Panc1 (cell line): ENCODE measurements at regions not wholly inside any gene's neighbourhood (a gene's known extent, or its start where the extent isn't known, plus 50 kb on each side); places are given as distances from the start of the nearest gene placed in this dataset.

Experiments used
- ATAC-seq: fragments of 200-7000 bp; cut with Tn5 transposase; 2 replicates; pipeline ENCODE4 v1.9.1; 2020; ENCODE audit warnings: mild to moderate bottlenecking, moderate library complexity
- BruUV-seq: library from RNA; stranded (reverse); fragments of 400-500 nt; replicated peaks from 2 replicates; lab custom pipeline; 2021; lab: Mats Ljungman, UMichigan
- CTCF ChIA-PET: fragments of 300-600 bp; sonication (Branson Sonifier 250); formaldehyde crosslinking; loops from one replicate; lab custom pipeline; 2022; ENCODE audit warnings: antibody characterized with exemption; lab: Charles Lee
- POLR2A ChIA-PET: fragments of 300-600 bp; sonication (Branson Sonifier 250); formaldehyde crosslinking; loops from one replicate; lab custom pipeline; 2022; ENCODE audit warnings: antibody characterized with exemption; lab: Charles Lee
- DNase-seq: peaks from one replicate; pipeline ENCODE4 v3.0.0-alpha.2; 2010; ENCODE audit warnings: low read depth, low spot score
- H3K27ac ChIP-seq: 2 replicates; pipeline ENCODE4 v1.5.1; 2011; ENCODE audit warnings: mild to moderate bottlenecking, low read length, inconsistent platforms
- H3K27me3 ChIP-seq: fragments of 200-500 bp; sonication (Bioruptor generic); 2 replicates; pipeline ENCODE4 v1.6.0; 2014; ENCODE audit warnings: low read length, inconsistent platforms; ENCODE audit not compliant: control insufficient read depth, insufficient read depth
- H3K36me3 ChIP-seq: fragments of 200-500 bp; sonication (Bioruptor generic); 2 replicates; pipeline ENCODE4 v1.5.1; 2014; ENCODE audit warnings: inconsistent platforms, mild to moderate bottlenecking, low read length, moderate library complexity; ENCODE audit not compliant: control insufficient read depth, insufficient read depth
- H3K4me1 ChIP-seq: 2 replicates; pipeline ENCODE4 v1.5.1; 2011; ENCODE audit warnings: inconsistent platforms, mild to moderate bottlenecking, low read length, moderate library complexity; ENCODE audit not compliant: control insufficient read depth, insufficient read depth
- H3K4me3 ChIP-seq, 2 experiments: 2 replicates each; pipeline ENCODE4 v1.5.1; 2011 to 2012; ENCODE audit warnings: low read depth in 2 of 2, low read length in 2 of 2, mild to moderate bottlenecking in 2 of 2, inconsistent platforms in 1 of 2, moderate library complexity in 1 of 2
- H3K9me3 ChIP-seq: fragments of 200-500 bp; sonication (Bioruptor generic); 2 replicates; pipeline ENCODE4 v1.5.1; 2014; ENCODE audit warnings: low read depth, mild to moderate bottlenecking, inconsistent platforms, low read length, moderate library complexity; ENCODE audit not compliant: control insufficient read depth, insufficient read depth
- POLR2AphosphoS5 ChIP-seq: IDR thresholded peaks from 2 replicates; pipeline ENCODE4 v1.6.1; 2012; ENCODE audit warnings: mild to moderate bottlenecking, low read depth, low read length, moderate library complexity
- SIN3A ChIP-seq: IDR thresholded peaks from 2 replicates; pipeline ENCODE4 v1.6.1; 2012; ENCODE audit warnings: low read depth, mild to moderate bottlenecking, low read length, moderate library complexity, borderline replicate concordance; ENCODE audit not compliant: insufficient read depth
- TCF7L2 ChIP-seq: IDR thresholded peaks from 2 replicates; pipeline ENCODE4 v1.6.1; 2011; ENCODE audit warnings: mild to moderate bottlenecking, low read depth, low read length, inconsistent platforms
- in situ Hi-C: cut with HindIII; loops from 2 replicates; pipeline ENCODE4 v1.10.0; 2016; ENCODE audit warnings: low sequenced_read_pairs, low pct_unique_long_range_greater_than_20kb
- intact Hi-C: fragments of 100-400 bp; cut with micrococcal nuclease; formaldehyde crosslinking; loops from one replicate; pipeline ENCODE4 v1.10.0; 2022; ENCODE audit not compliant: unreplicated experiment
- TF ChIP-seq, protein P1 (sequence below), 2 experiments: IDR thresholded peaks; 2 replicates each; pipeline ENCODE4 v1.6.1; 2011 to 2012; ENCODE audit warnings: low read depth in 2 of 2, control low read depth in 1 of 2, low read length in 1 of 2, mild to moderate bottlenecking in 1 of 2, moderate library complexity in 1 of 2; ENCODE audit not compliant: insufficient read depth in 1 of 2
- TF ChIP-seq, protein P2 (sequence below): fragments of 450-650 bp; IDR thresholded peaks from 2 replicates; pipeline ENCODE4 v1.5.1; 2017; ENCODE audit warnings: mild to moderate bottlenecking

DNA sequence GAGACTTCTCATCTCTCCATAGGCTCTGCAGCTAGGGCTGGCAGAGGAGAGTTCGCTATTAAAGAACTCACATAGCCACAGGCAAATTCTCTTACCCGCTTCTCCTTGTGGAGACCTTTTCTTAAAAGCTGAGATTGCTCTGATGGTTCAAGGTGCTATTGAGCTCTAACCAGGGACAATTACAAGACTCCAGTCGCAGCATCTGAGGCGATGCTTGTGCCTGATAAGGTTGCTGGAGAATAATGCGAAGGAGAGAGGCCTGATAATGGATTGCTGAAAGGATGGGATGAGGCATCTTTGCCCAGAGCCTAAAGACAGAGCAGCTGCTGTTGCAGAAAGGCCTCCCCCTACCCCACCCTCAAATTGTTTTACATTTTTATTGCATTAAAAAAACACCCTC lies 244.5 kb upstream of the SOX14 start:
- intact Hi-C loops, result no loop called here
- no peaks in the 10 kb centered on the region for H3K9me3 ChIP-seq
- H3K27me3 ChIP-seq, result no peaks in the 10 kb centered on the region
- H3K36me3 ChIP-seq, result no peaks in the 10 kb centered on the region
- no peak overlapping the region for H3K27ac ChIP-seq
- no TSS peak for BruUV-seq
- no peak for TF ChIP-seq TCF7L2
- TF ChIP-seq, protein P1, sequence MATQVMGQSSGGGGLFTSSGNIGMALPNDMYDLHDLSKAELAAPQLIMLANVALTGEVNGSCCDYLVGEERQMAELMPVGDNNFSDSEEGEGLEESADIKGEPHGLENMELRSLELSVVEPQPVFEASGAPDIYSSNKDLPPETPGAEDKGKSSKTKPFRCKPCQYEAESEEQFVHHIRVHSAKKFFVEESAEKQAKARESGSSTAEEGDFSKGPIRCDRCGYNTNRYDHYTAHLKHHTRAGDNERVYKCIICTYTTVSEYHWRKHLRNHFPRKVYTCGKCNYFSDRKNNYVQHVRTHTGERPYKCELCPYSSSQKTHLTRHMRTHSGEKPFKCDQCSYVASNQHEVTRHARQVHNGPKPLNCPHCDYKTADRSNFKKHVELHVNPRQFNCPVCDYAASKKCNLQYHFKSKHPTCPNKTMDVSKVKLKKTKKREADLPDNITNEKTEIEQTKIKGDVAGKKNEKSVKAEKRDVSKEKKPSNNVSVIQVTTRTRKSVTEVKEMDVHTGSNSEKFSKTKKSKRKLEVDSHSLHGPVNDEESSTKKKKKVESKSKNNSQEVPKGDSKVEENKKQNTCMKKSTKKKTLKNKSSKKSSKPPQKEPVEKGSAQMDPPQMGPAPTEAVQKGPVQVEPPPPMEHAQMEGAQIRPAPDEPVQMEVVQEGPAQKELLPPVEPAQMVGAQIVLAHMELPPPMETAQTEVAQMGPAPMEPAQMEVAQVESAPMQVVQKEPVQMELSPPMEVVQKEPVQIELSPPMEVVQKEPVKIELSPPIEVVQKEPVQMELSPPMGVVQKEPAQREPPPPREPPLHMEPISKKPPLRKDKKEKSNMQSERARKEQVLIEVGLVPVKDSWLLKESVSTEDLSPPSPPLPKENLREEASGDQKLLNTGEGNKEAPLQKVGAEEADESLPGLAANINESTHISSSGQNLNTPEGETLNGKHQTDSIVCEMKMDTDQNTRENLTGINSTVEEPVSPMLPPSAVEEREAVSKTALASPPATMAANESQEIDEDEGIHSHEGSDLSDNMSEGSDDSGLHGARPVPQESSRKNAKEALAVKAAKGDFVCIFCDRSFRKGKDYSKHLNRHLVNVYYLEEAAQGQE (IDR thresholded peaks at IDR 0.05; ENCODE audit: insufficient read depth in 1 of 2, low read depth in 2 of 2, low read length in 1 of 2), result no peak
- TF ChIP-seq SIN3A, result no peak
- TF ChIP-seq POLR2AphosphoS5, result no peak
- TF ChIP-seq, protein P2, sequence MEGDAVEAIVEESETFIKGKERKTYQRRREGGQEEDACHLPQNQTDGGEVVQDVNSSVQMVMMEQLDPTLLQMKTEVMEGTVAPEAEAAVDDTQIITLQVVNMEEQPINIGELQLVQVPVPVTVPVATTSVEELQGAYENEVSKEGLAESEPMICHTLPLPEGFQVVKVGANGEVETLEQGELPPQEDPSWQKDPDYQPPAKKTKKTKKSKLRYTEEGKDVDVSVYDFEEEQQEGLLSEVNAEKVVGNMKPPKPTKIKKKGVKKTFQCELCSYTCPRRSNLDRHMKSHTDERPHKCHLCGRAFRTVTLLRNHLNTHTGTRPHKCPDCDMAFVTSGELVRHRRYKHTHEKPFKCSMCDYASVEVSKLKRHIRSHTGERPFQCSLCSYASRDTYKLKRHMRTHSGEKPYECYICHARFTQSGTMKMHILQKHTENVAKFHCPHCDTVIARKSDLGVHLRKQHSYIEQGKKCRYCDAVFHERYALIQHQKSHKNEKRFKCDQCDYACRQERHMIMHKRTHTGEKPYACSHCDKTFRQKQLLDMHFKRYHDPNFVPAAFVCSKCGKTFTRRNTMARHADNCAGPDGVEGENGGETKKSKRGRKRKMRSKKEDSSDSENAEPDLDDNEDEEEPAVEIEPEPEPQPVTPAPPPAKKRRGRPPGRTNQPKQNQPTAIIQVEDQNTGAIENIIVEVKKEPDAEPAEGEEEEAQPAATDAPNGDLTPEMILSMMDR, result no peak
- ATAC-seq, result no peak
- CTCF ChIA-PET, result no interaction called here
- in situ Hi-C loops, result no loop called here
- H3K4me3 ChIP-seq, result no peak overlapping the region
- POLR2A ChIA-PET, result no interaction called here
- DNase-seq, result no peak
- H3K4me1 ChIP-seq, result no peaks in the 10 kb centered on the region

DNA sequence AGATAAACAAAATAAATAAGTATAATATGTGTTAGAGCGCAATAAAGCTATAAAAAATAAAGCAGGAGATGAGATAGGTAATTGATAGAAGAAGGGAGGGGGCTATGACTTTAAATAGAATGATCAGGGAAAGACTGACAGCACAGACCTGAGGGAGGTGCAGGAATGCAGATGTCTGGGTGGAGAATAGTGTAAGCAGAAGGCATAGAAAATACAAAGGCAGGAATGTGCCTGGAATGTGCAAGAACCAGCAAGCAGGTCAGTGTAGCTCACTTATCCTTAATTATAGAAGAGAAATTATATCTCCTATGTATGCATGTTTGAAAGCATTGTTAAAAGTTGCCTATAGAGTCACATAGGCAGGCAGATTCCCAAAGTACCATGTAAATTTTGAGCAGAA lies 239.4 kb upstream of the SOX14 start:
- ChIA-PET CTCF (no interaction called here), POLR2A (no interaction called here)
- in situ Hi-C loops (no loop called here), intact Hi-C loops (no loop called here)
- no TSS peak for BruUV-seq
- no peaks in the 10 kb centered on the region for H3K36me3 ChIP-seq
- no peaks in the 10 kb centered on the region for H3K4me1 ChIP-seq
- H3K4me3 ChIP-seq, result no peak overlapping the region
- ATAC-seq, result no peak
- H3K27me3 ChIP-seq, result no peaks in the 10 kb centered on the region
- DNase-seq, result no peak
- H3K27ac ChIP-seq, result no peak overlapping the region
- H3K9me3 ChIP-seq, result no peaks in the 10 kb centered on the region
- TF ChIP-seq, protein P2, result no peak
- no peak for TF ChIP-seq SIN3A
- TF ChIP-seq TCF7L2, result no peak
- TF ChIP-seq, protein P1 (IDR thresholded peaks at IDR 0.05; ENCODE audit: insufficient read depth in 1 of 2, low read depth in 2 of 2, low read length in 1 of 2), result no peak
- TF ChIP-seq POLR2AphosphoS5, result no peak
